Middle frontal gyrus (tissue), 1 donor: ENCODE measurements at regions not wholly inside any gene's neighbourhood (a gene's known extent, or its start where the extent isn't known, plus 50 kb on each side); places are given as distances from the start of the nearest gene placed in this dataset.
A peak's percentile ranks its signal among the peaks of the same experiment; 100 is the strongest.

Source experiments
- DNase-seq: peaks from one replicate; pipeline ENCODE4 v3.0.0-alpha.2; 2015; ENCODE audit warnings: low spot score; ENCODE audit errors: extremely low spot score

GRCh38 chr20:21867353-21867752, 161.9 kb downstream of the PAX1 start:
- DNase-seq: no peak

- no peak for DNase-seq
Measured at GRCh38 chr20:21862956-21863355, 157.5 kb downstream of the PAX1 start.

- no peak for DNase-seq
Measured at GRCh38 chr20:21862259-21862946, 156.9 kb downstream of the PAX1 start.

DNA sequence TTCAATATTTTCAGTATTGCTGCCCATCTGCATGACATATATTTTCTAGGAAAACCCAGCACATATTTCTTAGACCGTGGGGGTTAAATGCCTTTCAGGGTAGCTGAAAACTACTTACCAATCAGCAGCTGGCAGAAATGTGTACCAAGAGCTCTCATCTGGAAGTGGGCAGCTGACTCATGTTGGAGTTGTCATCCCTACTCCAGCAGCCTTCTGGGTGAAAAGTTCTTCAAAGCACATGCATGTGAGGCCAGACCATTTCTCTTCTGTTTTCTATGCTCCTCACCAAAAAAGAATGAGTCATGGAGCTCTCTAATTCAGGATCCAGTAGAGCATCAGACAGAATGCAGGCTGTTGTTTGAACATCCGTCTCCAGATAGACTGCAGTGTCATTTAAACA, 135.5 kb downstream of the PAX1 start:
- no peak for DNase-seq

DNA sequence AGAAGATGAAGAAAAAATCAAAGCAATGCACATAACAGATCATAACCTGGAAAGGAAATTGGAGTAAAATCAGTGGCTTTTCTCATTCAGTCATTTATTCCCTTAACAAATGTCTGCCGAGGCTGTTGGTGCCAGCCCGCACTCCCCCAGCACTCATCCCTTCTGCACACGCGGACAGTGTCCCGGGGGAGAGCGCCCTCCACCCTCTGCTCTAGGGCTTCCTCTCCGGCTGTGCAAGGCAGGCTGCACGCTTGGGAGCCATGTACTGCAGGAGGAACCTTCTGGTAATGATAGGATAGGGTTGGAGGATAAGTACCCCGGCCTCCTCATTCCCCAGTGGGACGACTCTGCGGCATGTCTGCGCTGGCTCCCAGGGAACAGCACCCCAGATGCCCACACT, 134.5 kb downstream of the PAX1 start:
- DNase-seq: no peak

DNA sequence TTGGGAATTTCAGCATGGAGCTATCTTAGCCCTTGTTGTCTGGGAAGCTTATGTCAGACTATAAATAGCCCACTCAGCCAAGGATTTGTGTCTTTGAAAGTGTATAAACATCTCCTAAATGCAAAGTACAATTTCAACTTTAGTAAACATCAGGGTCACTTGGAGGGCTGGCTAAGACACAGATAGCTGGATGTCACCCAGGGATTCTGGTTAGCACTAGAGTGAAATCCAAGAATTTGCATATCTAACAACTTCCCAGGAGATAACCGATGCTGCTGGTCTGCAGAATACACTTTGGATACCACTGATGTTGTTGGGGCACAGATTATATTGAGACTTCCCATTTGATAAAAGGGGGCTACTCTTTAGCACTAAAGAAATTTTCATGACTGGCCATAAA, 130.9 kb downstream of the PAX1 start:
- no peak for DNase-seq

DNA sequence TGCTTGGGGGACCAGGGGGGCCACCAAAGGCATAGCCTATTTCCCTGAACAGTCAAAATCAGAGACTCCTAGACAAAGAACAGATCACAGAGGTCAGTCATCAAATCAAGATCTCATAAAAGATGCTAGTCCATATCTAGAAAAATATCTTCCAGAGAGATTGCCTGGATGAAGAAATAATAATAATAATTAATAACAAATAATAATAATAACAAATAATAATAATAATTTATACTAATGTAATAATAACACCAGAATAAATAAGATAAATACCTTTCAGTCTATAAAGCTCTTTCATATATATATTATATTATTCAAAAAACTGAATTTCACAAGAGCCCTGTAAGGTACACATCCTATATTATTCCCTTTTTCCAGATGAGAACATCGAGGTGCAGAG, 129.6 kb downstream of the PAX1 start:
- DNase-seq: no peak

- peak; percentile 4 for DNase-seq
Measured at GRCh38 chr20:21832442-21833385, 127.2 kb downstream of the PAX1 start.

GRCh38 chr20:21826976-21827375, 121.5 kb downstream of the PAX1 start:
- DNase-seq: no peak

GRCh38 chr20:21821358-21821757, 115.9 kb downstream of the PAX1 start:
- no peak for DNase-seq

DNA sequence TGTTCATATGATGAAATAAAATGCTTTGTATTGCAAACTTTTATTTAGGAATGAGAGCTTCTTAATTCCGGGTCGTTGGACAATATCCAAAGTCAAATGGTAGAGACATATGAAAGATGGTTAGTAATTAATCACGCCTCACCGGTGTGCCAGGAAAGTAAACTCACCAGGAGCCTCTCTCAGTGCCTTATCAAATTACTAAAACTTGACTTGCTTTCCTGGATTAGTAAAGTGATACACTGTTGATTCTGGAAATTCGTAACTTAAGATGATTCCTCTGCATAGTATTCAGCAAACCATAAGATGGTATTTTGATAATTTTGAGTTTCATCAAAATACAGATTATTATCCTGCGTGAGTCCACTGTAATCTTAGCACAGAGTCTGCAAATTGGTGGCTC, 115.2 kb downstream of the PAX1 start:
- DNase-seq: no peak

DNA sequence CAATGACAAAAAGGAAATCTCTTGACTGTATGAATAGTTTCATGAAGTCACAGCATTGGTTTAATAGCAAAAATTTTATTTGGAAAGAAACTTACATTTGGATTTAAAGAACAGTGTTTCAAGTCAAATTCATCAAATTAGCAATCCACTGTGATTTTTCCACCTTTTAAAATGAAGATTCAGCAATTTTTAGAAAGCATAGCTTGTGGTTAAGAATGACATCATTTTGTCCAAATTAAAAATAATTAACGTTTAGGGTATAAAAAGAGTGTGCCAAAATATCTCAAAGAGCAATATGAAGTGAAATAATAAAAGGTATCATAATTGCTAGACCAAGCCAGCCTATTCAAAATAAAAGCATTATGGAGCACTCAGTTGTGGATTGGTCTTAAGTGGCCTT, 114.6 kb downstream of the PAX1 start:
- no peak for DNase-seq

GRCh38 chr20:21812379-21812778, 106.9 kb downstream of the PAX1 start:
- DNase-seq: no peak

GRCh38 chr20:21809961-21810523, 104.6 kb downstream of the PAX1 start:
- DNase-seq: no peak

GRCh38 chr20:21808863-21809664, 103.6 kb downstream of the PAX1 start:
- DNase-seq: no peak

DNA sequence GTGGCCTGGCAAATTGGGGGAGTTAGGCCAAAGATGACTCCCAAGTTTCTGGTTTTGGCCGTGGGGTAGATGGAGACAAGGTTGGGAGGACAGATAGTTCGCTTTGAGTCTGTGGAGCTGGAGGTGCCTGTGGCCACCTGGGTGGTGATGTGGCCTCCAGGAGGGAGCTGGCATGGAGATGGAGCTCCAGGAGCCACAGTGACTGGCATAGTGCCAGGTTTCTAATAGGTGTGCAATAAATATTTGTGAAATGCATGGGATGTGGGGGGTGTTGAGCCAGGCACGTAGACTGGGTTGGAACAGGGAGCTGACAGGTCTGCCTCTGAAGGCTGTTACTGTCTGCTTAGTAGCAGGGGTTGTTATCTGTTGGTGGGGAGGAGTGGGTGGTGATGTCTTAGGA, 102.7 kb downstream of the PAX1 start:
- no peak for DNase-seq

GRCh38 chr20:21804802-21805201, 99.3 kb downstream of the PAX1 start:
- DNase-seq: no peak

DNA sequence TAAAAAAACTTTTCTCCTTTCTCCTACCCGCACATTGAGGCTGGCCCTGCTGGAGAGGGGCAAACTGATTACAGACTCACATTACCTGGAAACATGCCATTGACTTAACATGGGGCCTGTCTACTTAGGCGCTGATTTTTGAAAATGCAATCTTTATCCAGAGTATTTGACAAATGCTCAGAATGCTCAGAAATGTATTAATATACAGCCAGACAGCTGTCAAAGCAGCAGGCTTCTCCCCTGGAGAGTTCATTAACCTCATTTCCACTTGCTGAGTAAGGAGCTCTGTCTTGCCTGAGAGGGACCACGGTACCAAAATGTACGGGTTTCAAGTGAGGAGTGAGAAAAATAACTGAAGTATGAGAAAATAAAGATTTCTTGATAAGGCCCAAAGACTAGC, 95.7 kb downstream of the PAX1 start:
- DNase-seq: no peak

- no peak for DNase-seq
Measured at GRCh38 chr20:21798384-21798783, 92.9 kb downstream of the PAX1 start.

GRCh38 chr20:21796059-21796458, 90.6 kb downstream of the PAX1 start:
- DNase-seq: no peak

DNA sequence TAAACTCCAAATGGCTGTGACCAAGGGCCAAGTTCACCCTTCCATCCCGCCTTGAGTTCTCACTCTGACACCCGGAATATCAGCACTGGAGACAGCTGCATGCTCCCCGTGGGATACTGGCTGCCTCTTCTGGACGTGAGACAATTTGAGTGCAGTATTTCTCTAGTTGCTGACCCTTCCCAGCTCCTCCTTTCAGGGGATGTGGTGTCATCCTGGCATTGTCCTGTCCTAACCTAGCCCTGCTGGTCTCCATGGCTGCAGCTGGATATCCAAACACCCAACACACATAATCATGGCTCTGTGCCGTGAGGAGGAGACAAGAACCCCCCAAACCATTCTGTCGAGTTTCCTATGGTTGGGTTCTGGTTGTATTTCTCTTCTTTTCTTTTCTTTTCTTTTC, 82.6 kb downstream of the PAX1 start:
- DNase-seq: no peak
